ENCODE measurements at regions not wholly inside any gene's neighbourhood (a gene's known extent, or its start where the extent isn't known, plus 50 kb on each side); places are given as distances from the start of the nearest gene placed in this dataset.

DNA sequence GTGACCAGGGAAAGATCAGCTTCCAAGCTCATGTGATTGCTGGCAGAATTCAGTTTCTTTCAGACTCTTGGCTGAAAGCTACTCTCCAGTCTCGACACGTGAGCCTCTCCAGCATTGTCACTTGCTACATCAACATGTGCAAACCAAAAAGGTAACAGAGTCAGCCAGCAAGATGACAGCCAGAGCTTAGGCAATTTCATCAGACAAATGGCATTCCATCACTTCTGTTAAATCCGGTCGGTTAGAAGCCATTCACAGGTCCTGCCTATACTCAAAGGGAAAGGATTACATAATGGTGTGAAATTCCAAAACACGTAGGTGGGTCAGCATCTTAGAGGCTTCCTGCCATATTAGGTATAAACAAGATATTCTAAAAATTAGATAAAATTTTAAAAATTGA lies 700.9 kb downstream of the AACS start:
- TF ChIP-seq, protein P1, sequence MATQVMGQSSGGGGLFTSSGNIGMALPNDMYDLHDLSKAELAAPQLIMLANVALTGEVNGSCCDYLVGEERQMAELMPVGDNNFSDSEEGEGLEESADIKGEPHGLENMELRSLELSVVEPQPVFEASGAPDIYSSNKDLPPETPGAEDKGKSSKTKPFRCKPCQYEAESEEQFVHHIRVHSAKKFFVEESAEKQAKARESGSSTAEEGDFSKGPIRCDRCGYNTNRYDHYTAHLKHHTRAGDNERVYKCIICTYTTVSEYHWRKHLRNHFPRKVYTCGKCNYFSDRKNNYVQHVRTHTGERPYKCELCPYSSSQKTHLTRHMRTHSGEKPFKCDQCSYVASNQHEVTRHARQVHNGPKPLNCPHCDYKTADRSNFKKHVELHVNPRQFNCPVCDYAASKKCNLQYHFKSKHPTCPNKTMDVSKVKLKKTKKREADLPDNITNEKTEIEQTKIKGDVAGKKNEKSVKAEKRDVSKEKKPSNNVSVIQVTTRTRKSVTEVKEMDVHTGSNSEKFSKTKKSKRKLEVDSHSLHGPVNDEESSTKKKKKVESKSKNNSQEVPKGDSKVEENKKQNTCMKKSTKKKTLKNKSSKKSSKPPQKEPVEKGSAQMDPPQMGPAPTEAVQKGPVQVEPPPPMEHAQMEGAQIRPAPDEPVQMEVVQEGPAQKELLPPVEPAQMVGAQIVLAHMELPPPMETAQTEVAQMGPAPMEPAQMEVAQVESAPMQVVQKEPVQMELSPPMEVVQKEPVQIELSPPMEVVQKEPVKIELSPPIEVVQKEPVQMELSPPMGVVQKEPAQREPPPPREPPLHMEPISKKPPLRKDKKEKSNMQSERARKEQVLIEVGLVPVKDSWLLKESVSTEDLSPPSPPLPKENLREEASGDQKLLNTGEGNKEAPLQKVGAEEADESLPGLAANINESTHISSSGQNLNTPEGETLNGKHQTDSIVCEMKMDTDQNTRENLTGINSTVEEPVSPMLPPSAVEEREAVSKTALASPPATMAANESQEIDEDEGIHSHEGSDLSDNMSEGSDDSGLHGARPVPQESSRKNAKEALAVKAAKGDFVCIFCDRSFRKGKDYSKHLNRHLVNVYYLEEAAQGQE (IDR thresholded peaks at IDR 0.05; ENCODE audit: low read depth) = no peak
- TF ChIP-seq, protein P2, sequence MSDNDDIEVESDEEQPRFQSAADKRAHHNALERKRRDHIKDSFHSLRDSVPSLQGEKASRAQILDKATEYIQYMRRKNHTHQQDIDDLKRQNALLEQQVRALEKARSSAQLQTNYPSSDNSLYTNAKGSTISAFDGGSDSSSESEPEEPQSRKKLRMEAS (IDR thresholded peaks at IDR 0.05) = no peak
- TF ChIP-seq CEBPB (IDR thresholded peaks at IDR 0.05) (no peak), NFIC (IDR thresholded peaks at IDR 0.05) (no peak), TEAD4 (IDR thresholded peaks at IDR 0.05) (no peak), YY1 (IDR thresholded peaks at IDR 0.05; ENCODE audit: low read depth) (no peak), RAD21 (IDR thresholded peaks at IDR 0.05; ENCODE audit: low read depth) (no peak), ZBTB7A (IDR thresholded peaks at IDR 0.05; ENCODE audit: low read depth) (no peak), TCF12 (IDR thresholded peaks at IDR 0.05; ENCODE audit: low read depth) (no peak), CREB1 (IDR thresholded peaks at IDR 0.05; ENCODE audit: low read depth) (no peak), FOXM1 (IDR thresholded peaks at IDR 0.05; ENCODE audit: borderline replicate concordance, low read depth) (no peak), EGR1 (IDR thresholded peaks at IDR 0.05) (no peak)
- TF ChIP-seq, protein P3, sequence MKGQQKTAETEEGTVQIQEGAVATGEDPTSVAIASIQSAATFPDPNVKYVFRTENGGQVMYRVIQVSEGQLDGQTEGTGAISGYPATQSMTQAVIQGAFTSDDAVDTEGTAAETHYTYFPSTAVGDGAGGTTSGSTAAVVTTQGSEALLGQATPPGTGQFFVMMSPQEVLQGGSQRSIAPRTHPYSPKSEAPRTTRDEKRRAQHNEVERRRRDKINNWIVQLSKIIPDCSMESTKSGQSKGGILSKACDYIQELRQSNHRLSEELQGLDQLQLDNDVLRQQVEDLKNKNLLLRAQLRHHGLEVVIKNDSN (IDR thresholded peaks at IDR 0.05) = no peak

DNA sequence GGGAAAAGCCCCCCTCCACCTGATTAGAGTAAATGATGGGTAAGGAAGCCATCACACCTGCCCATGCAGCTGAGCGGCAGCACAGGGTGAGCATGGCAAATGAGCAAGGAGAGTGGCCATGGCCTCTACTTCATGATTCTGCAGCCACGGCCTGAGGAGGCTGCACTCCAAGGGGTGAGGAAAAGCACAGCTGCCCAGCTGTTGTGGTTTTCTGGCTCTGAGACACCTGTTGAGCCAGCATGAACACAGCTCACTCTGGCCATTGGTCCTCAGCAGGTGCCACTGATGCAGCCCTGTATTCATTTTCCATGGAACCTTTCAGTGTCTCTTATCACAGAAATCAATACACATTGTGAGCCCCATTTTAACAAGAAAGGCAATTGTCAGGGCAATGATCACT lies 707.2 kb downstream of the AACS start:
- no peak for TF ChIP-seq ZBTB7A (IDR thresholded peaks at IDR 0.05; ENCODE audit: low read depth)
- TF ChIP-seq, protein P3 (IDR thresholded peaks at IDR 0.05) = no peak
- no peak for TF ChIP-seq YY1 (IDR thresholded peaks at IDR 0.05; ENCODE audit: low read depth)
- TF ChIP-seq NFIC (IDR thresholded peaks at IDR 0.05) = no peak

DNA sequence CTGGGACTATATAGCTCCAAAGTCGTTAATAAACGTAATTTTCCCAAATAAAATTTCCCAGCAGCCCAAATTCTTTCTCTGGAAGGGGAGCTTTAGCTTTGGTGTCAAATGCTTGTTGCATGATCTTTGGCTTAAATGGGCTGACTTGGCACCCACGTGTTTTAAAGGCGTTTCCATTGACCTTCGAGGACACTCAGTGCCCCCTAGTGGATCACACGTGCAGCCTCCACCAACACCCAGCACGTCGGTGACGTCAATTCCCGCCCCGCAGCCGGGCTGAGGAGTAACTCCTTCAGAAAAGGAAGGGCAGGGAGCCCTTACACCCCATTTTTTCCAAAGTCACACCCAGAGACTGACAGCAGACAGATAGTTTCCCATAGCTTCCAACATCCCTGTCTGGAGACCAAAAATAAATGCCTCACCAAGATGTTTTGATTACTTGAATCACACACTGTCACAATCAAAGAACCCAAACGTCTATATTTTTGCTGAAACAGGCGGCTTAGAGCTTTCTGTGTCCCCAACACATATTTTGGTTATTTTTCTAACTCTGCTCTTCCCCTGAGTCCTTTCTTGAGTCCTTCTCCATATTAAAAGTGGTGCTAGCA lies 707.9 kb downstream of the AACS start:
- TF ChIP-seq, protein P1 (IDR thresholded peaks at IDR 0.05; ENCODE audit: low read depth) = no peak
- TF ChIP-seq ZBTB7A (IDR thresholded peaks at IDR 0.05; ENCODE audit: low read depth) = no peak
- no peak for TF ChIP-seq TEAD4 (IDR thresholded peaks at IDR 0.05)
- TF ChIP-seq EP300 (IDR thresholded peaks at IDR 0.05; ENCODE audit: borderline replicate concordance) = no peak
- TF ChIP-seq, protein P2 (IDR thresholded peaks at IDR 0.05) = peak; percentile 82

DNA sequence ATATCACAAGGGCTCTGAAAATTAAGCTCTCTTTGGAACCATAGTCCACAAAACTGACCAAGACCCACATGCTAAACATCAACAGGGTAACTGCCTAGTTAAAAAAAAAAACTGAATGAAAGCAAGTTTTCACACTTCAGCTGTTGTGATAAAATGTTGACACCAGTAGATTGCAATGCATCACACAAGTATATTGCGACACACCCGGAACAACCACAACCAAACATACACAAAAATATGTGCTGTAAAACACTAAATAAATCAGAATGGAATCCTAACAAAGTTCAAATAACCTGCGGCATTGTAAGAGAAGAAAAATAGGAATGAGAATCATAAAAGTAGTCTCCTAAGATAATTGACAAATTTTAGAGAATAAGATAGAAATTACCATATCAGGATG lies 710.3 kb downstream of the AACS start:
- TF ChIP-seq RAD21 (IDR thresholded peaks at IDR 0.05; ENCODE audit: low read depth) (no peak), EGR1 (IDR thresholded peaks at IDR 0.05) (no peak), TAF1 (IDR thresholded peaks at IDR 0.05; ENCODE audit: low read depth) (no peak), ZBTB7A (IDR thresholded peaks at IDR 0.05; ENCODE audit: low read depth) (no peak), TEAD4 (IDR thresholded peaks at IDR 0.05) (no peak), NFIC (IDR thresholded peaks at IDR 0.05) (no peak), YY1 (IDR thresholded peaks at IDR 0.05; ENCODE audit: low read depth) (no peak), FOXM1 (IDR thresholded peaks at IDR 0.05; ENCODE audit: borderline replicate concordance, low read depth) (no peak), TCF12 (IDR thresholded peaks at IDR 0.05; ENCODE audit: low read depth) (no peak), CREB1 (IDR thresholded peaks at IDR 0.05; ENCODE audit: low read depth) (no peak)
- TF ChIP-seq, protein P3 (IDR thresholded peaks at IDR 0.05) = no peak
- TF ChIP-seq, protein P2 (IDR thresholded peaks at IDR 0.05) = no peak

DNA sequence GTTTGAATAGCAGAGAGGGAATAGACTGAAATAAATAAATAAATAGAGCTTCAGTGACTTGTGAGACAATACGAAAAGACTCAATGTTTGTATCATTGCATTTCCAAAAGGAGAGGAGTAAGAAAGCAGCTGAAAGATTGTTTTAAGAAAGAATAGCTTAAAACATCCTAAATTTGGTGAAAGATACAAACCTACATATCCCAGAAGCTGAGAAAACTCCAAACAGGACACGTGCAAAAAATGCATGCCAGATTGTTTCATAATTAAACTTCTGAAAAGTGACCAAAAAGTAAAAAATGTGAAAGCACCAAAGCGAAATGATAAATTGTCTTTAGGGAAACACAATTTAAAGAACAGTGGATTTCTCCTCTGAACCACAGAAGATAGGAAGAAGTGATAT lies 711.0 kb downstream of the AACS start:
- TF ChIP-seq YY1 (IDR thresholded peaks at IDR 0.05; ENCODE audit: low read depth) = no peak
- TF ChIP-seq TEAD4 (IDR thresholded peaks at IDR 0.05) = no peak
- TF ChIP-seq, protein P1 (IDR thresholded peaks at IDR 0.05; ENCODE audit: low read depth) = no peak
- no peak for TF ChIP-seq EGR1 (IDR thresholded peaks at IDR 0.05)
- TF ChIP-seq RAD21 (IDR thresholded peaks at IDR 0.05; ENCODE audit: low read depth) = no peak
- TF ChIP-seq, protein P2 (IDR thresholded peaks at IDR 0.05) = no peak
- TF ChIP-seq TAF1 (IDR thresholded peaks at IDR 0.05; ENCODE audit: low read depth) = no peak
- TF ChIP-seq EP300 (IDR thresholded peaks at IDR 0.05; ENCODE audit: borderline replicate concordance) = no peak
- no peak for TF ChIP-seq NFIC (IDR thresholded peaks at IDR 0.05)
- no peak for TF ChIP-seq TCF12 (IDR thresholded peaks at IDR 0.05; ENCODE audit: low read depth)
- TF ChIP-seq CEBPB (IDR thresholded peaks at IDR 0.05) = no peak
- no peak for TF ChIP-seq ZBTB7A (IDR thresholded peaks at IDR 0.05; ENCODE audit: low read depth)
